ENCODE measurements at regions not wholly inside any gene's neighbourhood (a gene's known extent, or its start where the extent isn't known, plus 50 kb on each side); places are given as distances from the start of the nearest gene placed in this dataset.
"Not testable (repeated sequence)": the region's sequence is repeated elsewhere in the genome, so short reads cannot be mapped to it uniquely, and the experiment has no call there.

GRCh38 chr20:40009542-40009941, 679.5 kb downstream of the MAFB start:
- ChIA-PET CTCF (no interaction called here), POLR2A (no interaction called here)
- TF ChIP-seq CTCF (IDR thresholded peaks at IDR 0.05; ENCODE audit: control extremely low read depth, extremely low read depth, low read depth, missing control alignments), result no peak
- DNase-seq (ENCODE audit: extremely low spot score), result no peak

- no peak for DNase-seq (ENCODE audit: extremely low spot score)
- no peak for TF ChIP-seq CTCF (IDR thresholded peaks at IDR 0.05; ENCODE audit: control extremely low read depth, extremely low read depth, low read depth, missing control alignments)
- ChIA-PET CTCF (no interaction called here), POLR2A (no interaction called here)
Measured at GRCh38 chr20:40008177-40008576, 680.9 kb downstream of the MAFB start.

GRCh38 chr20:40006168-40006860, 682.7 kb downstream of the MAFB start:
- CTCF ChIA-PET, result interaction anchor here (0.9 kb wide), 1 partner anchor 12 kb away, joined by 3 read pairs; no protein-coding TSS in a partner anchor
- no peak for DNase-seq (ENCODE audit: extremely low spot score)
- TF ChIP-seq CTCF (IDR thresholded peaks at IDR 0.05; ENCODE audit: control extremely low read depth, extremely low read depth, low read depth, missing control alignments), result no peak
- POLR2A ChIA-PET, result no interaction called here

- DNase-seq (ENCODE audit: extremely low spot score); CTCF ChIA-PET; POLR2A ChIA-PET: not testable (repeated sequence)
Measured at GRCh38 chr20:40004092-40004491, 684.9 kb downstream of the MAFB start.

GRCh38 chr20:39993742-39994141, 695.3 kb downstream of the MAFB start:
- TF ChIP-seq CTCF (IDR thresholded peaks at IDR 0.05; ENCODE audit: control extremely low read depth, extremely low read depth, low read depth, missing control alignments), result no peak
- no peak for DNase-seq (ENCODE audit: extremely low spot score)
- ChIA-PET POLR2A (no interaction called here), CTCF (interaction anchor here (0.7 to 1.4 kb wide), 5 partner anchors 12 to 64 kb away, joined by 3 read pairs; no protein-coding TSS in a partner anchor)

- TF ChIP-seq CTCF (IDR thresholded peaks at IDR 0.05; ENCODE audit: control extremely low read depth, extremely low read depth, low read depth, missing control alignments), result no peak
- CTCF ChIA-PET, result no interaction called here
- DNase-seq (ENCODE audit: extremely low spot score), result no peak
- POLR2A ChIA-PET, result no interaction called here
Measured at GRCh38 chr20:39990692-39991091, 698.3 kb downstream of the MAFB start.

GRCh38 chr20:39988991-39989390, 700.0 kb downstream of the MAFB start:
- TF ChIP-seq CTCF (IDR thresholded peaks at IDR 0.05; ENCODE audit: control extremely low read depth, extremely low read depth, low read depth, missing control alignments), result no peak
- ChIA-PET CTCF (no interaction called here), POLR2A (no interaction called here)
- DNase-seq (ENCODE audit: extremely low spot score), result no peak

All from GM10248 (cell line).